Neuronal stem cell (in vitro differentiated cells): ENCODE measurements at regions not wholly inside any gene's neighbourhood (a gene's known extent, or its start where the extent isn't known, plus 50 kb on each side); places are given as distances from the start of the nearest gene placed in this dataset.

Experiments
- DNase-seq: peaks from one replicate; pipeline ENCODE4 v3.0.0-alpha.2; 2013; ENCODE audit warnings: low spot score
- H2AFZ ChIP-seq: one replicate; pipeline ENCODE4 v1.6.1; 2013; ENCODE audit warnings: mild to moderate bottlenecking, low read length, inconsistent platforms
- H2AK5ac ChIP-seq: 2 replicates; pipeline ENCODE4 v1.6.1; 2013; ENCODE audit warnings: low read depth, mild to moderate bottlenecking, inconsistent platforms, low read length, moderate library complexity, mixed read lengths
- H2BK120ac ChIP-seq: 2 replicates; pipeline ENCODE4 v1.6.1; 2013; ENCODE audit warnings: low read depth, mild to moderate bottlenecking, inconsistent platforms, low read length, moderate library complexity, mixed read lengths
- H2BK12ac ChIP-seq: one replicate; pipeline ENCODE4 v1.6.1; 2013; ENCODE audit warnings: low read length, inconsistent platforms
- H2BK15ac ChIP-seq: 2 replicates; pipeline ENCODE4 v1.6.1; 2013; ENCODE audit warnings: mild to moderate bottlenecking, low read length, inconsistent platforms, mixed read lengths
- H2BK5ac ChIP-seq: one replicate; pipeline ENCODE4 v1.6.1; 2013; ENCODE audit warnings: inconsistent platforms, mild to moderate bottlenecking, low read length, moderate library complexity
- H3K14ac ChIP-seq: one replicate; pipeline ENCODE4 v1.6.1; 2013; ENCODE audit warnings: low read length, inconsistent platforms
- H3K18ac ChIP-seq: 2 replicates; pipeline ENCODE4 v1.6.1; 2013; ENCODE audit warnings: low read length, inconsistent platforms
- H3K23ac ChIP-seq: 2 replicates; pipeline ENCODE4 v1.6.1; 2013; ENCODE audit warnings: low read depth, mild to moderate bottlenecking, mixed read lengths, low read length, inconsistent platforms; ENCODE audit not compliant: poor library complexity
- H3K27ac ChIP-seq: replicated peaks from 3 replicates; pipeline ENCODE4 v1.5.1; 2013; ENCODE audit warnings: low read length, inconsistent platforms
- H3K27me3 ChIP-seq, 3 experiments: 2 replicates each; pipeline ENCODE4 v1.6.1; 2013; ENCODE audit warnings: low read length in 3 of 3, mild to moderate bottlenecking in 2 of 3, inconsistent platforms in 1 of 3, low read depth in 1 of 3, mixed read lengths in 1 of 3, moderate library complexity in 1 of 3; ENCODE audit not compliant: control insufficient read depth in 3 of 3, insufficient read depth in 3 of 3
- H3K36me3 ChIP-seq, 2 donors: replicated peaks in 1 of 2; 2 replicates each; pipeline ENCODE4 v1.6.1; 2013; ENCODE audit warnings: low read length in 2 of 2; ENCODE audit not compliant: control insufficient read depth in 2 of 2, insufficient read depth in 2 of 2
- H3K4ac ChIP-seq: 2 replicates; pipeline ENCODE4 v1.6.1; 2013; ENCODE audit warnings: inconsistent platforms, mild to moderate bottlenecking, low read length, moderate library complexity
- H3K4me1 ChIP-seq, 2 donors: 1 replicate in 1 of 2; 2 replicates in 1 of 2; pipeline ENCODE4 v1.6.1; 2013; ENCODE audit warnings: low read length in 2 of 2, low read depth in 1 of 2; ENCODE audit not compliant: control insufficient read depth in 2 of 2, insufficient read depth in 1 of 2
- H3K4me2 ChIP-seq: one replicate; pipeline ENCODE4 v1.6.1; 2013; ENCODE audit warnings: mild to moderate bottlenecking, low read length, inconsistent platforms; ENCODE audit not compliant: insufficient read depth, poor library complexity, severe bottlenecking
- H3K4me3 ChIP-seq, 2 donors: 2 replicates each; pipeline ENCODE4 v1.5.1; 2013; ENCODE audit warnings: low read length in 2 of 2, mild to moderate bottlenecking in 2 of 2, inconsistent platforms in 1 of 2, moderate library complexity in 1 of 2
- H3K79me1 ChIP-seq: one replicate; pipeline ENCODE4 v1.6.1; 2013; ENCODE audit warnings: low read depth, mild to moderate bottlenecking, inconsistent platforms, low read length, moderate library complexity
- H3K9ac ChIP-seq: one replicate; pipeline ENCODE4 v1.6.1; 2013; ENCODE audit warnings: mild to moderate bottlenecking, low read depth, low read length, inconsistent platforms; ENCODE audit not compliant: poor library complexity
- H3K9me3 ChIP-seq, 2 donors: replicated peaks in 1 of 2; 2 replicates each; pipeline versions ENCODE3 to v1.6.1; 2013; ENCODE audit warnings: low read length in 2 of 2, mild to moderate bottlenecking in 2 of 2, inconsistent platforms in 1 of 2, low read depth in 1 of 2, mixed read lengths in 1 of 2, moderate library complexity in 1 of 2; ENCODE audit not compliant: control insufficient read depth in 2 of 2, insufficient read depth in 1 of 2
- H4K8ac ChIP-seq: one replicate; pipeline ENCODE4 v1.6.1; 2013; ENCODE audit warnings: low read depth, mild to moderate bottlenecking, inconsistent platforms, low read length, moderate library complexity
- H4K91ac ChIP-seq: one replicate; pipeline ENCODE4 v1.6.1; 2013; ENCODE audit warnings: low read length, low read depth, mild to moderate bottlenecking, inconsistent platforms; ENCODE audit not compliant: poor library complexity
- WGBS, 2 donors: extraction: QIAGEN DNeasy Blood & Tissue Kit; methylation state at CpG; one replicate each; pipeline ENCODE4 v1.1.7; 2013; ENCODE audit warnings: missing lambda C conversion rate in 2 of 2, mixed read lengths in 1 of 2; ENCODE audit not compliant: insufficient read length in 2 of 2, insufficient replicate concordance in 1 of 2; ENCODE audit errors: extremely low coverage in 2 of 2; 5-methylcytosine and 5-hydroxymethylcytosine counted together

DNA sequence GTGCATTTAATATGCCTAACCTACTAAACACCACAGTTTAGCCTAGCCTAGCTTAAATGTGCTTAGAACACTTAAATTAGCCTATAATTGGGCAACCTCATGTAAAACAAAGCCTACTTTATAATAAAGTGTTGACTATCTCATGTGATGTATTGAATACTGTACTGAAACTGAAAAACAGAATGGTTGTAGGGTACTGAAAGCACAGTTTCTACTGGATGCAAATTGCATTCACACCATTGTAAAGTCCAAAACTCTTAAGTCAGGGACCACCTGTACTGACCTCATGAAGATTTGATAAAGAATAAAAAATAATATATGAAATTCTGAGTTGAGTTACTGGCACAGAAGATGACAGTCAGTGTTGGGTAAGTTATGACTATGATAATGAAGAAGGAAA is 625.4 kb upstream of the SOX9 start:
- Histone ChIP-seq H3K36me3 (no peaks in the 10 kb centered on the region), H2BK120ac (no peak overlapping the region), H2BK5ac (no peak overlapping the region), H3K27ac (no peak overlapping the region), H3K4me1 (no peaks in the 10 kb centered on the region), H2BK12ac (no peak overlapping the region), H3K79me1 (no peaks in the 10 kb centered on the region), H4K8ac (no peak overlapping the region), H3K14ac (no peak overlapping the region), H3K4me3 (no peak overlapping the region), H3K9ac (no peak overlapping the region), H2AK5ac (no peak overlapping the region), H3K18ac (no peak overlapping the region), H4K91ac (no peak overlapping the region), H3K23ac (no peak overlapping the region), H2AFZ (no peak overlapping the region), H3K9me3 (no peaks in the 10 kb centered on the region), H3K4me2 (no peak overlapping the region), H3K27me3 (no peaks in the 10 kb centered on the region), H2BK15ac (no peak overlapping the region), H3K4ac (no peak overlapping the region)
- no peak for DNase-seq

DNA sequence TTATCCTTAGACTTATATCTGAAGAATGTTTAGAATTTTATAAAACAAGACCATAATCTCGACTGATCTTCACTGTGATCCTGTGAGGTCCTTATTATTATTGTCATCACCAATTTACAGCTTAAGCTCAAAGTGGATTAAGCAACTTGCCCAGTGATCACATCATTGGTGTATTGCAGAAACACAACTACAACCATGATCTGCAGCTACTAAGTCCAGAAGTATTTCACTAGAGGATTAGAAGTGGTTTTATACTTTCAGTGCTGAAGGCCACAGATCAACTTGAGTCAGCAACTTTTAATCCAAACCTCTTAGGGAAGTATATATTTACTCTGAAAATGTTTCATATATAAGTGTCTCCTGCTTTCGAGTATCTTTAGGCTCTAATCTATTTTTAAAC is 624.3 kb upstream of the SOX9 start:
- no peak overlapping the region for H3K27ac ChIP-seq
- H3K4me3 ChIP-seq, result no peak overlapping the region
- H3K4me1 ChIP-seq, result no peaks in the 10 kb centered on the region
- H2BK5ac ChIP-seq, result no peak overlapping the region
- WGBS, 2 donors, result no CpG with 5 or more reads among the region's 2 CpGs
- H3K79me1 ChIP-seq, result no peaks in the 10 kb centered on the region
- H2AK5ac ChIP-seq, result no peak overlapping the region
- no peaks in the 10 kb centered on the region for H3K36me3 ChIP-seq
- H4K8ac ChIP-seq, result no peak overlapping the region
- no peak overlapping the region for H2BK15ac ChIP-seq
- H3K9ac ChIP-seq, result no peak overlapping the region
- no peak overlapping the region for H3K4me2 ChIP-seq
- no peak overlapping the region for H2BK120ac ChIP-seq
- no peak overlapping the region for H3K14ac ChIP-seq
- no peaks in the 10 kb centered on the region for H3K27me3 ChIP-seq
- no peak overlapping the region for H3K23ac ChIP-seq
- no peak for DNase-seq
- no peak overlapping the region for H4K91ac ChIP-seq
- H3K4ac ChIP-seq, result no peak overlapping the region
- no peak overlapping the region for H3K18ac ChIP-seq
- H3K9me3 ChIP-seq, result no peaks in the 10 kb centered on the region
- no peak overlapping the region for H2BK12ac ChIP-seq
- no peak overlapping the region for H2AFZ ChIP-seq

DNA sequence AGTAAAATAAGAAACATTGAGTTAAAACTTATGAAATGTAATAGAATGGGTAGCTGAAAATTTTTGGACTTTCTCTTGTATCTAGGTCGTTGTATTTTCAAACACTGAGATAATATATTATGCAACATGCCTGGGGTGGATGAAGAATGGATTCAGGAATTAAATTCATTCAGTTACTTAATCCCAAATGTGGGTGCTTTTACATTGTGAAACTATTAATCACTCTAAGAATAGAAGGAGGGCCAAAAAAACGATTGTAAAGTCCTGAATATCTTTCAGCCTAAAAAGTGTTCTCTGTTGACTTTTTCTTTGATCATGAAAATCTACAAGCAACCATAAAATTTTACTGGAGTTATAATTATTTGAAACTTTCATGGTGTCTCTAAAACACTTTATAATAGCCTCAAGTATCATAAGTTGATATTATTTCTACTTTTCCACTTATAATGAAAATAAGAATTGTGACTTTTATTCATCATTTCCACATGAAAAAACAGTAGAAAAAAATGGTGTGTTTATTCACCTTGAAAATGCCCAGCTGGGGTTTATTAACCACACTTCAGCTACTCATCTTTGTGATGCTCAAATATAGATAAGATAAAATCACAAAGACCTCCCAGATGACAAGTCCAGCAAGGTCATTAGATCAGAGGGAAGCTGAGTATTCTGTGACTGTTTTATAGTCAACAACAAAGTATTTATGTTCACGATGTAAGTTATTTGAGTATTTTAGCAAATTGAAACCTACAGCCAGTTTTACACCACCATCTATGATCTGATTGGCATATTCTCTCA is 619.9 kb upstream of the SOX9 start:
- no peak overlapping the region for H2BK15ac ChIP-seq
- no peak overlapping the region for H3K18ac ChIP-seq
- no peak overlapping the region for H2AFZ ChIP-seq
- H2AK5ac ChIP-seq, result no peak overlapping the region
- H4K91ac ChIP-seq, result no peak overlapping the region
- H2BK120ac ChIP-seq, result no peak overlapping the region
- no peak for DNase-seq
- H3K4me1 ChIP-seq, result peaks cover 0 to 10% of the 10 kb centered on the region in 2 donors
- WGBS, 2 donors, result no CpG with 5 or more reads among the region's 3 CpGs
- no peak overlapping the region for H2BK5ac ChIP-seq
- H3K23ac ChIP-seq, result no peak overlapping the region
- H3K27ac ChIP-seq, result no peak overlapping the region
- H3K36me3 ChIP-seq, result no peaks in the 10 kb centered on the region
- no peaks in the 10 kb centered on the region for H3K27me3 ChIP-seq
- no peaks in the 10 kb centered on the region for H3K79me1 ChIP-seq
- H3K4me3 ChIP-seq, result no peak overlapping the region
- no peak overlapping the region for H3K4ac ChIP-seq
- no peak overlapping the region for H3K14ac ChIP-seq
- no peak overlapping the region for H2BK12ac ChIP-seq
- no peak overlapping the region for H3K9ac ChIP-seq
- H4K8ac ChIP-seq, result no peak overlapping the region
- no peak overlapping the region for H3K4me2 ChIP-seq
- H3K9me3 ChIP-seq, result no peaks in the 10 kb centered on the region

DNA sequence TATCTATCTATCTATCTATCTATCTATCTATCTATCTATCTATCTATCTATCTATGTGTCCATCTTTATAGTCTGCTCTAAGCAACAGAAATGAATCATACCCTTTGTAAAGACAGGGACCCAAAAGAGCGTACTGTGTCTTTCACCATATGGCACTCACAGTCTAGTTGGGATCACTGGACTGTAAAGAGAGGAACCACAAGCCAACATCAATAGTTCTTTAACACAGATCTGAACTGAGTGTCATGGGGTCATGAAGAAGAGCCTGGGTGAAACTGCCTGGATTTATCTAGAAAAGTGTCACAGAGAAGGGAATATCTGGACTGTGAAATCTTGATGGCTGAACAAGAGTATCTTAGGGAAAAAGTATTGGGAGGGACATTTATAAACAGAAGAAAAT is 619.1 kb upstream of the SOX9 start:
- Histone ChIP-seq H4K8ac (no peak overlapping the region), H2BK12ac (no peak overlapping the region), H3K14ac (no peak overlapping the region), H3K4me2 (no peak overlapping the region), H3K4me3 (no peak overlapping the region), H3K79me1 (no peaks in the 10 kb centered on the region), H3K9ac (no peak overlapping the region), H3K27ac (no peak overlapping the region), H3K4ac (no peak overlapping the region), H2AK5ac (no peak overlapping the region), H3K9me3 (no peaks in the 10 kb centered on the region), H2BK120ac (no peak overlapping the region), H2AFZ (no peak overlapping the region), H3K18ac (no peak overlapping the region), H4K91ac (no peak overlapping the region), H3K23ac (no peak overlapping the region), H2BK5ac (no peak overlapping the region), H2BK15ac (no peak overlapping the region), H3K27me3 (no peaks in the 10 kb centered on the region), H3K4me1 (peaks cover 0 to 10% of the 10 kb centered on the region in 2 donors), H3K36me3 (no peaks in the 10 kb centered on the region)
- no peak for DNase-seq
- WGBS, 2 donors, result no CpG with 5 or more reads among the region's 1 CpG
